Erythroblast (primary cell): ENCODE measurements at regions not wholly inside any gene's neighbourhood (a gene's known extent, or its start where the extent isn't known, plus 50 kb on each side); places are given as distances from the start of the nearest gene placed in this dataset.

Source experiments
- GATA1 ChIP-seq: IDR thresholded peaks from 2 replicates; pipeline ENCODE4 v1.6.1; 2011; ENCODE audit warnings: low read depth, mild to moderate bottlenecking, control low read depth, low read length, moderate library complexity
- POLR2A ChIP-seq: IDR thresholded peaks from 2 replicates; pipeline ENCODE4 v1.6.1; 2011; ENCODE audit warnings: mild to moderate bottlenecking, low read length

DNA sequence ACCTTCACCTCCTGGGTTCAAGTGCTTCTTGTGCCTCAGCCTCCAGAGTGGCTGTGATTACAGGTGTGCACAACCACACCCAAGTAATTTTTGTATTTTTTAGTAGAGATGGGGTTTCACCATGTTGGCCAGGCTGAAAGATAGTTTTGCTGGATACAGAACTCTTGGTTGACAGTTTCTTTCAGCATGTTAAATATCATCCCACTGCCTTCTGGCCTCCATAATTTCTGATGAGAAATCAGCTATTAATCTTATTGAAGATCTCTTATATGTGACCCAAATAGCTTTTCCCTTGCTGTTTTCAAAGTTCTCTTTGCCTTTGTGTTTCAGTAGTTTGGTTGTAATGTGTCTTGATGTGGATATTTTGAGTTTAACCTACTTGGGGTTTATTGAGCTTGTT is 50.3 kb upstream of the BRD7 start:
- TF ChIP-seq POLR2A = no peak
- no peak for TF ChIP-seq GATA1
